ENCODE measurements at regions not wholly inside any gene's neighbourhood (a gene's known extent, or its start where the extent isn't known, plus 50 kb on each side); places are given as distances from the start of the nearest gene placed in this dataset.

GRCh38 chrX:66399273-66399672 lies 235.2 kb downstream of the HEPH start:
- H3K4me3 ChIP-seq (ENCODE audit: insufficient read depth, low read depth, low read length), result no peak overlapping the region
- Mint-ChIP-seq H3K9me3 (ENCODE audit: unreplicated experiment) (peaks cover 2% of the 10 kb centered on the region), H3K4me1 (ENCODE audit: low read depth, unreplicated experiment) (no peaks in the 10 kb centered on the region), H3K36me3 (ENCODE audit: low read depth, unreplicated experiment) (no peaks in the 10 kb centered on the region), H3K27me3 (ENCODE audit: low read depth, unreplicated experiment) (no peaks in the 10 kb centered on the region), H3K4me3 (ENCODE audit: unreplicated experiment) (no peak overlapping the region), H3K27ac (ENCODE audit: unreplicated experiment) (no peak overlapping the region)
- H3K4me1 ChIP-seq (ENCODE audit: insufficient read depth, low read length), result no peaks in the 10 kb centered on the region
- H3K79me2 ChIP-seq (ENCODE audit: insufficient read depth, low read length), result no peaks in the 10 kb centered on the region
- no peak overlapping the region for H3K9ac ChIP-seq (ENCODE audit: low read length)
- H4K20me1 ChIP-seq (ENCODE audit: insufficient read depth, low read length), result no peaks in the 10 kb centered on the region
- no peak for DNase-seq (ENCODE audit: low read depth)
- FAIRE-seq, result no peak
- H3K27me3 ChIP-seq (ENCODE audit: insufficient read depth, low read length), result no peaks in the 10 kb centered on the region
- no peak for TF ChIP-seq CTCF (IDR thresholded peaks at IDR 0.05; ENCODE audit: insufficient read depth, low read depth, low read length)
- no peak for TF ChIP-seq EZH2 (IDR thresholded peaks at IDR 0.05; ENCODE audit: insufficient read depth, low read length)
- H3K9me3 ChIP-seq (ENCODE audit: insufficient read depth, low read depth, low read length), result peaks cover 2% of the 10 kb centered on the region
- no peak overlapping the region for H3K27ac ChIP-seq (ENCODE audit: low read depth, low read length)
- H3K36me3 ChIP-seq (ENCODE audit: insufficient read depth, low read length), result no peaks in the 10 kb centered on the region
- H3K4me2 ChIP-seq (ENCODE audit: low read length), result no peak overlapping the region
- H2AFZ ChIP-seq (ENCODE audit: low read depth, low read length), result no peak overlapping the region

- H3K4me3 Mint-ChIP-seq (ENCODE audit: unreplicated experiment), result no peak overlapping the region
- Histone ChIP-seq H3K4me1 (ENCODE audit: insufficient read depth, low read length) (no peaks in the 10 kb centered on the region), H2AFZ (ENCODE audit: low read depth, low read length) (no peak overlapping the region), H3K36me3 (ENCODE audit: insufficient read depth, low read length) (no peaks in the 10 kb centered on the region), H3K4me3 (ENCODE audit: insufficient read depth, low read depth, low read length) (no peak overlapping the region), H4K20me1 (ENCODE audit: insufficient read depth, low read length) (no peaks in the 10 kb centered on the region), H3K79me2 (ENCODE audit: insufficient read depth, low read length) (no peaks in the 10 kb centered on the region), H3K27ac (ENCODE audit: low read depth, low read length) (no peak overlapping the region), H3K9ac (ENCODE audit: low read length) (no peak overlapping the region), H3K9me3 (ENCODE audit: insufficient read depth, low read depth, low read length) (no peaks in the 10 kb centered on the region), H3K27me3 (ENCODE audit: insufficient read depth, low read length) (no peaks in the 10 kb centered on the region), H3K4me2 (ENCODE audit: low read length) (no peak overlapping the region)
- FAIRE-seq (peak; percentile 32), DNase-seq (ENCODE audit: low read depth) (no peak)
- no peaks in the 10 kb centered on the region for H3K27me3 Mint-ChIP-seq (ENCODE audit: low read depth, unreplicated experiment)
- no peak for TF ChIP-seq CTCF (IDR thresholded peaks at IDR 0.05; ENCODE audit: insufficient read depth, low read depth, low read length)
- no peak for TF ChIP-seq EZH2 (IDR thresholded peaks at IDR 0.05; ENCODE audit: insufficient read depth, low read length)
- H3K9me3 Mint-ChIP-seq (ENCODE audit: unreplicated experiment), result peaks cover 4% of the 10 kb centered on the region
- H3K4me1 Mint-ChIP-seq (ENCODE audit: low read depth, unreplicated experiment), result no peaks in the 10 kb centered on the region
- no peaks in the 10 kb centered on the region for H3K36me3 Mint-ChIP-seq (ENCODE audit: low read depth, unreplicated experiment)
- H3K27ac Mint-ChIP-seq (ENCODE audit: unreplicated experiment), result no peak overlapping the region
These were observed 236.7 kb downstream of the EDA2R start for GRCh38 chrX:66402165-66402564.

- TF ChIP-seq CTCF (IDR thresholded peaks at IDR 0.05; ENCODE audit: insufficient read depth, low read depth, low read length) (no peak), EZH2 (IDR thresholded peaks at IDR 0.05; ENCODE audit: insufficient read depth, low read length) (no peak)
- peak; percentile 45 for FAIRE-seq
These were observed 230.4 kb downstream of the EDA2R start for GRCh38 chrX:66408507-66408906.

More at GRCh38 chrX:66408507-66408906, 230.4 kb downstream of the EDA2R start:
- Histone ChIP-seq H3K79me2 (ENCODE audit: insufficient read depth, low read length) (no peaks in the 10 kb centered on the region), H4K20me1 (ENCODE audit: insufficient read depth, low read length) (no peaks in the 10 kb centered on the region), H3K9me3 (ENCODE audit: insufficient read depth, low read depth, low read length) (no peaks in the 10 kb centered on the region), H3K9ac (ENCODE audit: low read length) (no peak overlapping the region), H3K27me3 (ENCODE audit: insufficient read depth, low read length) (no peaks in the 10 kb centered on the region), H3K27ac (ENCODE audit: low read depth, low read length) (no peak overlapping the region), H2AFZ (ENCODE audit: low read depth, low read length) (no peak overlapping the region), H3K36me3 (ENCODE audit: insufficient read depth, low read length) (no peaks in the 10 kb centered on the region), H3K4me3 (ENCODE audit: insufficient read depth, low read depth, low read length) (no peak overlapping the region), H3K4me1 (ENCODE audit: insufficient read depth, low read length) (no peaks in the 10 kb centered on the region), H3K4me2 (ENCODE audit: low read length) (no peak overlapping the region)
- DNase-seq (ENCODE audit: low read depth), result no peak
- Mint-ChIP-seq H3K36me3 (ENCODE audit: low read depth, unreplicated experiment) (no peaks in the 10 kb centered on the region), H3K27ac (ENCODE audit: unreplicated experiment) (no peak overlapping the region), H3K4me1 (ENCODE audit: low read depth, unreplicated experiment) (no peaks in the 10 kb centered on the region), H3K4me3 (ENCODE audit: unreplicated experiment) (no peak overlapping the region), H3K9me3 (ENCODE audit: unreplicated experiment) (peaks cover 4% of the 10 kb centered on the region), H3K27me3 (ENCODE audit: low read depth, unreplicated experiment) (no peaks in the 10 kb centered on the region)

Measured in astrocyte (in vitro differentiated cells and primary cell).